NB4 (cell line): ENCODE measurements at regions not wholly inside any gene's neighbourhood (a gene's known extent, or its start where the extent isn't known, plus 50 kb on each side); places are given as distances from the start of the nearest gene placed in this dataset.

ENCODE experiments used
- CTCF ChIP-seq: IDR thresholded peaks from one replicate; pipeline ENCODE4 v1.5.1; 2012; ENCODE audit warnings: low read depth, low read length
- MYC ChIP-seq: IDR thresholded peaks from 2 replicates; pipeline ENCODE4 v1.6.1; 2011; ENCODE audit warnings: low read depth, low read length
- POLR2A ChIP-seq: IDR thresholded peaks from 2 replicates; pipeline ENCODE4 v1.6.1; 2011; ENCODE audit warnings: mild to moderate bottlenecking; ENCODE audit not compliant: insufficient read length; ENCODE audit errors: extremely low read depth
- TF ChIP-seq, protein P1 (sequence below): IDR thresholded peaks from 2 replicates; pipeline ENCODE4 v1.6.1; 2011; ENCODE audit warnings: low read depth, low read length

- TF ChIP-seq CTCF: no peak
- TF ChIP-seq POLR2A: no peak
- TF ChIP-seq, protein P1, sequence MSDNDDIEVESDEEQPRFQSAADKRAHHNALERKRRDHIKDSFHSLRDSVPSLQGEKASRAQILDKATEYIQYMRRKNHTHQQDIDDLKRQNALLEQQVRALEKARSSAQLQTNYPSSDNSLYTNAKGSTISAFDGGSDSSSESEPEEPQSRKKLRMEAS: no peak
- no peak for TF ChIP-seq MYC
These were observed 149.2 kb upstream of the KLHL29 start for GRCh38 chr2:23235736-23236135.
